ENCODE measurements at regions not wholly inside any gene's neighbourhood (a gene's known extent, or its start where the extent isn't known, plus 50 kb on each side); places are given as distances from the start of the nearest gene placed in this dataset.

DNA sequence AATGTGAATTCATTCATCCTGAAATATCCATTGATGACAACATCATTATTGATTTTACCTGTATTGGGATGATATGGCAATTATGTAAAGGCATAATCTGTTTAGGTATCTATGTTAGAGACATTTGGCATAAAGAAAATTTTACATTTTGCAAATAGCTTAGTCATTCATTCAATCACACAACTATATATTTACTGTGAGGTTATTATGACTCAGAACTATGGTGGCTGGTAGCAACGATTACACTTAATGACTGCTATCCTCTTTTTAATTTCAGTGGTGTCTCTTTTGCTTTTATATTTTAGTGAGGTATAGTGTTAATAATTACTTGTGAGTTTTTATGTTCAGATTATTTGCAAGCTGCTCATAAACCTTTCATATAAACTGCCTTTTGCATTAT is 955.9 kb downstream of the SLITRK6 start:
- TF ChIP-seq, protein P1, sequence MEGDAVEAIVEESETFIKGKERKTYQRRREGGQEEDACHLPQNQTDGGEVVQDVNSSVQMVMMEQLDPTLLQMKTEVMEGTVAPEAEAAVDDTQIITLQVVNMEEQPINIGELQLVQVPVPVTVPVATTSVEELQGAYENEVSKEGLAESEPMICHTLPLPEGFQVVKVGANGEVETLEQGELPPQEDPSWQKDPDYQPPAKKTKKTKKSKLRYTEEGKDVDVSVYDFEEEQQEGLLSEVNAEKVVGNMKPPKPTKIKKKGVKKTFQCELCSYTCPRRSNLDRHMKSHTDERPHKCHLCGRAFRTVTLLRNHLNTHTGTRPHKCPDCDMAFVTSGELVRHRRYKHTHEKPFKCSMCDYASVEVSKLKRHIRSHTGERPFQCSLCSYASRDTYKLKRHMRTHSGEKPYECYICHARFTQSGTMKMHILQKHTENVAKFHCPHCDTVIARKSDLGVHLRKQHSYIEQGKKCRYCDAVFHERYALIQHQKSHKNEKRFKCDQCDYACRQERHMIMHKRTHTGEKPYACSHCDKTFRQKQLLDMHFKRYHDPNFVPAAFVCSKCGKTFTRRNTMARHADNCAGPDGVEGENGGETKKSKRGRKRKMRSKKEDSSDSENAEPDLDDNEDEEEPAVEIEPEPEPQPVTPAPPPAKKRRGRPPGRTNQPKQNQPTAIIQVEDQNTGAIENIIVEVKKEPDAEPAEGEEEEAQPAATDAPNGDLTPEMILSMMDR (IDR thresholded peaks at IDR 0.05; ENCODE audit: low read length), result no peak
- TF ChIP-seq EZH2 (IDR thresholded peaks at IDR 0.05; ENCODE audit: borderline replicate concordance, low read length), result no peak
